ENCODE measurements at regions not wholly inside any gene's neighbourhood (a gene's known extent, or its start where the extent isn't known, plus 50 kb on each side); places are given as distances from the start of the nearest gene placed in this dataset.

DNA sequence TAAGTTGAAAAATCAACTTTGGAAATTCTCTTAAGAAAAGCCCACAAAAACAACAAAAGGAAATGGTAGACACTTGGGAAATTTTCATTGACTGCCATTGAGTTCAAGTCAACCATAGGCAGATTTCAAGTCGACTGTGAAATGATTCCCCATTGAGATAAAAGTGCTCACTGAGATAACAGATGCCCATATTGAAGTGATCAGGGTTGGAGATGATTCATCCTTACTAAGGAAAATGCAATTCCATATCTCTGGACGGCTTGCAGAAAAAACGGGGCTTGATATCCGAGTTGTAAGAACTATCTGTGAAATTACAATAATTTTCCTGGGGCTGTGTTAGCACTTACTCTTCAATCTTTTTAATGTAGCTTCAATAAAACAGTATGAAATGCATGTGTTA, 373.1 kb upstream of the THRB start:
- TF ChIP-seq EZH2 (IDR thresholded peaks at IDR 0.05; ENCODE audit: insufficient read depth, poor library complexity, severe bottlenecking) (no peak), EZH2phosphoT487 (IDR thresholded peaks at IDR 0.05; ENCODE audit: insufficient read depth, low read depth) (no peak)

Data from GM23248 (cell line).